ENCODE measurements at regions not wholly inside any gene's neighbourhood (a gene's known extent, or its start where the extent isn't known, plus 50 kb on each side); places are given as distances from the start of the nearest gene placed in this dataset.
"Not testable (repeated sequence)": the region's sequence is repeated elsewhere in the genome, so short reads cannot be mapped to it uniquely, and the experiment has no call there.

DNA sequence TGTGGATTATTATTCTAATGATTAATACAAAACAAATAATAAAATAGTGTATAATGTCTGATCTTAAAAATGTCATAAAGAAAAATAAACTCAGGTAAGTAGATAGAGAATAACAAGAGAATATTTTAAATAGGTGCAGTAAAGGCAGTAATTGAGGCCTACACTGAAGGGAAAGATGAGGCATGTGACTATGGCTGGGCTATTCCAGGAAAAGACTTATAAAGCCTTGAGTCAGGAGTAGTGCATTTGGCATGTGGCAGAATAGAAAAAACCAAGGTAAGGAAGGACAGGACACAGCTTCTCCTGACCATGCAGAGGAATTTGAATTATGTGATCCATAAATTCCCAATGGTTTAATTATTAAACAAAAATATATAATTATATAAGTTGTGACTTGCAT, 215.6 kb upstream of the C1QTNF3 start:
- intact Hi-C loops (cut with DNase I); DNase-seq: not testable (repeated sequence)

DNA sequence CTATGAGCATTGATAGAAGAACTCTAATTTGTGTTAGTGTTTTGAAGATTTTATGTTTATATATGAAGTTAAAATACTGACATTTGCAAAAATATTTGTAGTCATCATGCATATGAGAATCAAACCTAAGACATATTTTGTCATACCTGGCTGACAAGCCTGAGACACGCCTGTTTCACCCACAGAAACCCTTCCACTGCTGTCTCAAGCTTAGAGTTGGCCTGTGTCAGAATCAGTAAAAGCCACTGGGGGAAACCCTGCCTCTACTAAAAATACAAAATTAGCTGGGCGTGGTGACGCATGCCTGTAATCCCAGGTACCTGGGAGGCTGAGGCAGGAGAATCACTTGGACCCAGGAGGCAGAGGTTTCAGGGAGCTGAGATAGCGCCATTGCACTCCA, 218.0 kb upstream of the C1QTNF3 start:
- intact Hi-C loops (cut with DNase I): not testable (repeated sequence)

DNA sequence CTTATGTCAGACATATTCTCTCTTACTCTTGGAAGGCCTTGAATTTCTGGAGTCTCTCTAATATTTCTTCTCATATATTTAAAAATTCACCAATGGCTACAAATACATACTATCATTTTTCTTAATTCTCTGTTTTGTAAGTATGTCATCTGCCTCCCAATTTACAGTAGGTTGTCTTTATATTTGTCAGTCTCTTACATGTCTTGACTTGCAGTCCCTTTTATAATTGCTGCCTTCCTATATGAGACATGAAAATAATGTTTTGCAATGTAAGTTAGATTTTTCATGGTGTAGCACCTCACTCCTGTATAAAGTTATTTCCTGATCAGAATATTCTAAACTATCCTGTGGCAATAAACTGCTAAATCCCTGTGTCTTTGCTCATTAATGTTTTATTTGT, 223.1 kb upstream of the C1QTNF3 start:
- intact Hi-C loops (cut with DNase I); DNase-seq: not testable (repeated sequence)

More for the DNA sequence above, 218.0 kb upstream of the C1QTNF3 start:
- not testable (repeated sequence) for DNase-seq

DNA sequence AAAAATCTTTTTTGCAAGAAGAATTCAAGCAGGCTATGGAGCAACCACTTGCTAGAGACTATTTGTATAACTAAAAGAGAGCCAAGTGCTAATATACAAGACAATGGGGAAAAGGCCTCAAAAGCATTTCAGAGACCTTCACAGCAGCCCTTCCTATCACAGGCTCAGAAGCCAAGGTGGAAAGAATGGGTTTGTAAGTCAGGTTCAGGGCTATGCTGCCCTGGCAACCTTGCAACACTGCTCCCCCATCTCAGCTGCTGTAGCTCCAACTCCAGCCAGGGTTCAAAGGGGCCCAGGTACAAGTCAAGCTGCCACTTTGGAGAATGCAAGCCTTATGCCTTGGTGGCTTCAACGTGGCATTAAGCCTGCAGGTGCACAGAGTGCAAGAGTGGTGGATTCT, 253.7 kb upstream of the C1QTNF3 start:
- intact Hi-C loops (cut with DNase I); DNase-seq: not testable (repeated sequence)

DNA sequence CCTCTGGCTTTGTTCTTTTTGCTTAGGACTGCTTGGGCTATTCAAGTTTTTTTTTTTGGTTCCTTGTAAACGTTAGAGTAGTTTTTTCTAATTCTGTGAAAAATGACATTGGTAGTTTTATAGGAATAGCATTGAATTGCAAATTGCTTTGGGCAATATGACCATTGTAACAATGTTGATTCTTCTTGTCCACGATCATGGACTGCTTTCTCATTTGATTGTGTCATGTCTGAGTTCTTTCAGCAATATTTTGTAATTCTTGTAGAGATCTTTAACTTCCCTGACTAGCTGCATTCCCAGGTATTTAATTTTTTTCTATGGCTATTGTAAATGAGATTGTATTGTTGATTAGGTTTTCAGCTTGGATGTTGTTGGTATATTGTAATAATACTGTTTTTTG, 286.2 kb upstream of the C1QTNF3 start:
- DNase-seq: not testable (repeated sequence)

DNA sequence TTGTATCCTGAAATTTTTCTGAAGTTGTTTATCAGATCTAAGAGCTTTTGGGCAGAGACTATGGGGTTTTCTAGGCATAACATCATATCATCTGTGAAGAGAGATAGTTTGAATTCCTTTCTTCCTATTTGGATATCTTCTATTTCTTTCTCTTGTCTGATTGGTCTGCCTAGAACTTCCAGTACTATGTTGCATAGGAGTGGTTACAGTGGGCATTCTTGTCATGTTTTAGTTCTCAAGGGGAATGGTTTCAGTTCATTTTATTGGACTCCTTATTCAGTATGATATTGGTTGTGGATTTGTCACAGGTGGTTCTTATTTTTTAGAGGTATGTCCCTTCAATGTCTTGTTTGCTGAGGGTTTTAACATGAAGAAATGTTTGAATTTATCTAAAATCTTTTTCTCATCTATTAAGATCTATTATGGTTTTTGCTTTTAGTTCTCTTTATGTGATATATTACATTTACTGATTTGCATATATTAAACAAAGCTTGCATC, 286.6 kb upstream of the C1QTNF3 start:
- DNase-seq; intact Hi-C loops (cut with DNase I): not testable (repeated sequence)

More for the DNA sequence above, 286.2 kb upstream of the C1QTNF3 start:
- intact Hi-C loops (cut with DNase I): not testable (repeated sequence)

DNA sequence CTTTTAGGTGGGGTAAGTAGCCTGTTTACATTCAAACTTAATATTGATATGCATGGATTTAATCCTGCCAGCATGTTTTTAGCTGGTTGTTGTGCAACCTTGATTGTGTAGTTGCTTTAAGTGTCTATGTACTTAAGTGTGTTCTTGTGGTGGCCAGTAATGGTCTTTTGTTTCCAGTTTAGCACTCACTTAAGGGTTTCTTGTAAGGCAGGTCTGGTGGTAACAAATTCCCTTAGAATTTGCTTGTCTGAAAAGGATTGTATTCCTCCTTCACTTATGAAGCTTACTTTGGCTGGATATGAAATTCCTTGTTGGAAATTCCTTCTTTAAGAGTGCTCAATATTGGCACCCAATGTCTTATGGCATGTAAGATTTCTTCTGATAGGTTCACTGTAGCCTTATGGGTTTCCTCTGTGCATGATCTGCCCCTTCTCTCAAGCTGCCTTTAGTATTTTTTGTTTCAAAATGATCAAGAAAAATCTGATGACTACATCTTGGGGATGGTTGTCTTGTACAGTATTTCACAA, 289.0 kb upstream of the C1QTNF3 start:
- DNase-seq; intact Hi-C loops (cut with DNase I): not testable (repeated sequence)

DNA sequence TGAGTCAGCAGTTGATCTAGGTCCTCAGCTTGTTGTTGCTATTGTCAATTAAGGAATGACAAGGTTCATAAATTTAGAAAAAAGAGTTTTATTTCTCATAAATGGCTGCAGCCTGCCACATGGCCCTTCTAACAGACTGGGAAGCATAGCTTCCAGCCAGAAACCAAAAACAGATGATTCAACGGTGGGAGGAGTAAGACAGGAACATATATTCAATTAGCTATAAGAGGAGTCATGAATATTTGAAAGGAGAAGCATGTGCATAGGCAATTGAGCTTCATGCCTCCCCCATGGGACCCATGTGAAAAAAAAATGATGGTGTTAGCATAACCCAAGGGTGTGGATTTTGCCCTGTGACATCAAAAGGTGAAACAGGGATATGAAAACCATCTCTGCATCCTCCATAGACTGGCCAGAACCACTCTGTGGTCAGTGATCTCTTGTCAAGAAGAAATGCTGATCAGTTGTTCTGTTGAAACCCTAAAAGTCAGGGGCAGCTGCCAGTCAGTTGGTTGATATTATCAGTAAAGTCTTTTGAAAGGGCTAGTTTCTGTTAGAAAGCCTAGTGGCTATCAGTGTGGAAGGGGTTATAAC, 296.5 kb upstream of the C1QTNF3 start:
- not testable (repeated sequence) for DNase-seq

DNA sequence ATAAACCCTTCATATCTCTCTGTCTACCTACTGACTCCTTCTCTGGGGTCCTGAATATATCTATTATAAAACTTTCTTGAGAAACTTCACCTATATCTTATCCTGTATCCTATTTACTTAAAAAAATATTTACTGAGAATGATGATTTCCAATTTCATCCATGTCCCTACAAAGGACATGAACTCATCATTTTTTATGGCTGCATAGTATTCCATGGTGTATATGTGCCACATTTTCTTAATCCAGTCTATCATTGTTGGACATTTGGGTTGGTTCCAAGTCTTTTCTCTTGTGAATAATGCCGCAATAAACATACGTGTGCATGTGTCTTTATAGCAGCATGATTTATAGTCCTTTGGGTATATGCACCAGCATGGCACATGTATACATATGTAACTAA, 301.7 kb upstream of the RAI14 start:
- DNase-seq; intact Hi-C loops (cut with DNase I): not testable (repeated sequence)

More for the DNA sequence above, 296.5 kb upstream of the C1QTNF3 start:
- intact Hi-C loops (cut with DNase I): not testable (repeated sequence)

DNA sequence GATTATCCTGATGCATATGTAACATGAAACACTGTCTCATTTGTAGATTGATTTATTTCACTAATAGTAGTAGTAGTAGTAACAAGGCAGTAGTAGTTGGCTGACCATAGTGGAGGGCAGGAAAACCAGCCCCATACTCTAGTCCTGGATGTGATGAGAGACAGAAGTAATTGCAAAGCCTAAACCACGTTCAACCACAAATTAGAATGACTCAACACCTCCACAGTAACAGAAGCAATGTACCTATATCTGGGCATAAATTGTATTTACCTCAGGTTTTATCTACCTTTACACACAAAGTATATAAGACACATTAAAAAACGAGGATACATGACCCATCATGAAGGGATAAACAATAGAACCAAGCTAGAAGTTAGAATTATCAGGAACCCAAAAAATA, 284.7 kb upstream of the RAI14 start:
- intact Hi-C loops (cut with DNase I); DNase-seq: not testable (repeated sequence)

DNA sequence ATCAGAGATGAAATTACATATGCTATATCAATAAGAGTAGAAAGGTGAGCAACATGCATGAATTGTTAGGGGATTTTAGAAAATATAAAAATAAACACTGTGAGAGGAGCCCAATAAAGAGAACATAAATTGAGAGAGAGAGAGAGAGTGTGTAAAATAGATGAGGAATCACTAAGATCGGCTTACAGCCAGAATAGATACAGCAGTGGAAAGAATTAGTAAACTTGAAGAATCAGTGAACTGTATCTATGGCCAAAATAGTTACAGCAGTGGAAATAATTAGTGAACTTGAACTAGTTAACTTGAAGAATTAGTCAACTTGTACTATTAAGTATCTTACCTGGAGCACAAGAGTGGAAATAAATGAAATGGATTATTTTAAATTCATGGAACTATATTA, 284.3 kb upstream of the RAI14 start:
- intact Hi-C loops (cut with DNase I): not testable (repeated sequence)

DNA sequence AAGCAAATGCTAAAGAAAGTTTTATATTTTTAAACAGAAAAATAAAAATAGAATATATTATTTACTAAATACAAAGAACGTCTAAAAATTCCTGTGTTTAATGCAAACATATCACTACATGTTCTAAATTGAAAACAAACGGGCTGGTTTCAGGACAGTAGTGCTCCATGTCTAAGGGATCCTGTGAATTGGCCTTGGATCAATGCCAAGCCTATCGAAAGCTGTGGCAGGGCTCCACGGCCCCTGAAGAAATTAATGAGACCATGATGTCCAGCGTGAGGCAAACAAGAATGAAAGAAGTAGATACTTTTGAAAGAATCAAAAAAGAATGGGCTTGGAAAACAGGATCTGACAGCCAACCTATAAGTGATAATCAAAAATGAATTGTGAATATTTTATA, 283.4 kb upstream of the RAI14 start:
- DNase-seq; intact Hi-C loops (cut with DNase I): not testable (repeated sequence)

More for the DNA sequence above, 284.3 kb upstream of the RAI14 start:
- not testable (repeated sequence) for DNase-seq

DNA sequence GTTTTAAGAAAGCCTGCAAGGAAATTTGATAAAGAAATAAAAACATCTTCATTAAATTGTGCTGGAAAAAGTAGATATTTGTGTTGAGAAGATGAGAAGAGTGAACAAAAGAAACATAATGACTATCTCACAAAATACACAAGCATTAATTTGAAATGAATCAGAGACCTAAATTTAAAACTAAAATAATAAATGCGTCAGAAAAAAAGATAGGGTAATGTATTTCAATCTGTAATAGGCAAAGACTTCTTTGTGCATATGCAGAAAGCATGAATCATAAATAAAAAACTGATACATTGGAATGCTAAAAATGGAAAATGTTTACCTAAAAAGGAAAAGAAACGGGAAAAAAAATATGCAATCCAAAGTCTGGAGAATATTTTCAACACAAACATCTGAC, 278.5 kb upstream of the RAI14 start:
- intact Hi-C loops (cut with DNase I); DNase-seq: not testable (repeated sequence)

DNA sequence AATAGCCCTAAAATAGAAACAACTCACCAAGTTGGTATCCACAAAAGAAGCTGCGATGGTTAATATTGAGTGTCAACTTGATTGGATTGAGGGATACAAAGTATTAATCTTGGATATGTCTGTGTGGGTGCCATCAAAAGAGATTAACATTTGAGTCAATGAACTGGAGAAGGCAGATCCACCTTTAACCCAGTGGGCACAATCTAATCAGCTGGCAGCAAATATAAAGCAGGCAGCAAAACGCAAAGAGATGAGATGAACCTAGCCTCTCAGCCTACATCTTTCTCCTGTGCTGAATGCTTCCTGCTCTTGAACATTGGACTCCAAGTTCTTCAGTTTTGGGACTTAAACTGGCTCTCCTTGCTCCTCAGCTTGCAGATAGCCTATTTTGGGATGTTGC, 277.6 kb upstream of the RAI14 start:
- DNase-seq; intact Hi-C loops (cut with DNase I): not testable (repeated sequence)

DNA sequence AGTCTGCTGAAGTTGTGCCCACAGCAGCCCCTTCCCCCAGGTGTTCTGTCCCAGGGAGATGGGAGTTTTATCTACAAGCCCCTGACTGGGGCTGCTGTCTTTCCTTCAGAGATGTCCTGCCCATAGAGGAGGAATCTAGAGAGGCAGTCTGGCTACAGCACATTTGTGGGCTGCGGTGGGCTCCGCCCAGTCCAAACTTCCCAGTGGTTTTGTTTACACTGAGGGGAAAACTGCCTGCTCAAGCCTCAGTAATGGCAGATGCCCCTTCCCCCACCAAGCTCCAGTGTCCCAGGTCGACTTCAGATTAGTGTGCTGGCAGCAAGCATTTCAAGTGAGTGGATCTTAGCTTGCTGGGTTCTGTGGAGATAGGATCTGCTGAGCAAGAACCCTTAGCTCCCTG, 267.4 kb upstream of the RAI14 start:
- DNase-seq; intact Hi-C loops (cut with DNase I): not testable (repeated sequence)

DNA sequence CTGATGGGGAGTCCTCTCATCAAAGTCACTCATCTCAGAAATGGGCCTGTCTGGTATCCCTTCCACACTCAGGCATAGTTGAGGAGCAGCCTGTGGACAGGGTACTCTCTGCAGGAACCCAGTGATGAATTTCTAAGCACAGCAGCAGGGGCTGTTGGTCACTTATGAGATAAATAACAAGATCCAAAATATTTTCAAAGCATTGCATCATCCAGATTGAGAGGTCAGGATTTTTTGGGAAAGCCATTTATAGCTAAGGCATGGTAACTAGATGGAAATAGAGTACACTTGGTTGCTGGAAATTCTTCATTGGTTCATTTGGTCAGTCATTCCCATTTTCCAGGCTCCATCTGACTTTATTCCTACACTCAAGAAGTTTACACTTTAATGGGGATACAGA, 246.8 kb upstream of the RAI14 start:
- intact Hi-C loops (cut with DNase I): no loop called here
- DNase-seq: no peak

DNA sequence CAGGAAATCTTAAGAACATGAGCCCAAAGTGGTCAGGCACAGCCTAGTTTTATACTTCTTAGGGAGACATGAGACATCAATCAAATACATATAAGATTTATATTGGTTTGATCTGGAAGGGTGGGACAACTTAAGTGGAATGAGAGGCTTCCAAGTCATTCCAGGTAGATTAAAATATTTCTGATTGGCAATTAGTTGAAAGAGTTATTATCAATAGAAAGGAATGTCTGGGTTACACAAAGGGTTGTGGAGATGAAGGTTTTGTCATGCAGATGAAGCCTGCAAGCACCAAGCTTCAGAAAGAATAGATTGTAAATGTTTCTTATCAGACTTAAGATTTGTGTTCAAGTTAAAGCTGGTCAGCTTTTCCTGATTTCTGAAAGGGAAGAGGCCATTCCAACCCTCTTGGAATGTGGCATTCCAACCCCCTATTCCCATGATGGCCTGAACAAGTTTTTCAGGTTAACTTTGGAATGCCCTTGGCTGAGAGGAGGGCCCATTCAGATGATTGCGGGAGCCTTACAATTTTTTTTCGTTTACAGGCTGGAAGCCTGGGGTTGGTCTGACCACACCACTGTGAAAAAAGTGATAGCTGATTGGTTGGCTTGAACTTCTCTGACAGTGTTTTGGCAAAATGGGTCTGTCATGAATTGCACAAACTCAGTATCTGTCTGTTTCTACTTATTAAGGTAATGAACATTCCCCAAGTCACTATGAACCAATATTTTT, 245.6 kb upstream of the RAI14 start:
- DNase-seq: no peak
- intact Hi-C loops (cut with DNase I): no loop called here

DNA sequence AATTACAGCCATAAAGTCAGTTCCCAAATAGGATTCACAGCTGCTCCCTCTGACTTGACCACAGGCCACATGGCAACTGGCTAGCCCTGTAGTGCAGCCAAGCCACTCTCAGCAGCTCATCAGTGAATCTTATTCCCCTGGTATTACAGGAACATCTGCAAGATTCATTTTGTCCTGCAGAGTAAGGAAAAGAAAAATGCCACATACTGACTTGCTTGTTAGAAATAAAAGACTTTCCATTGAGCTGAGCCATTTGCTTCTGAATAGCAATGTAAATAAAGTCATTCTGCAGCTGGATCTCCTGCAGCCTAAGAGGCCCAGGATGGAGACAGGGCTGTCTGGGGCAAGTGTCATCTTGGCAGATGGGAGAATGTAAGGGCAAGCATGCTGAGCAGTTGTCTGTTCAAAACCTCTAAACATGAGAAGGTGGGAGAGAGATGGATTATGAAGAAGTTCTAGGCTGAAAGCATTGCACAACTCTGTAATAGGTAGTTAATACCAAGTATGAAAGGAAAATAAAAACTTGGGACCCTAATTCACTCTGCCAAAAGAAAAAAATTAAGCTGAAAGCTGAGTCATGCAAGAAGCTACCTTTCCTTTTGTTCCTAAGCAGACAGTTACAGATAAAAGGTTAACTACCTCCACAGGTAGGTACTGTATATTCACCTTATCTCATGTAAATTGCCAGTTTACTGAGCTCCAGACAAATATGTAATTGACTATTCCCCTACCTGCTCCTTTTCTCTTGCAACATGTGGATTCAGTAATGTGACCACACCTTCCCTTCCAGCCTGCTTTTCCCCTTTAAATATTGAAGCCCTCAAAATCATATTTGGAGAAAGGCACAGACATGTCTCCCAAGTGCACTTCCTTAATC, 244.4 kb upstream of the RAI14 start:
- DNase-seq: no peak

DNA sequence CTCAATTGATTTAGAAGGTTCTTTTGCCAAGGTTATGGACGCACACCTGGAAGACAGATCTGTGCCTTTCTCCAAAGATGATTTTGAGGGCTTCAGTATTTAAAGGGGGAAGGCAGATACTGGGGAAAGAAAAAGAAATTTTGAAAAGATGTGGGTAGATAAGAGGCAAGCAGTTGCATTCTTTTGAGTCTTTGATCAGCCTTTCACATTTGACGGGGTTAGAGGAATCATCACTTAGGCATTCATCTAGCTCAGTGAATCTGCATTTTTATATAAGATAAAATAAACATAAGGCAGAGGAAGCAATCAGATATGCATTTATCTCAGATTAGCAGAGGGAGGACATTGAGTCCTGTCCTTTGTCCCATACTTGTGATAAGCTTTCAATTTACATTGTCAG, 243.4 kb upstream of the RAI14 start:
- intact Hi-C loops (cut with DNase I): no loop called here
- DNase-seq: no peak

More for the DNA sequence above, 244.4 kb upstream of the RAI14 start:
- intact Hi-C loops (cut with DNase I): no loop called here

DNA sequence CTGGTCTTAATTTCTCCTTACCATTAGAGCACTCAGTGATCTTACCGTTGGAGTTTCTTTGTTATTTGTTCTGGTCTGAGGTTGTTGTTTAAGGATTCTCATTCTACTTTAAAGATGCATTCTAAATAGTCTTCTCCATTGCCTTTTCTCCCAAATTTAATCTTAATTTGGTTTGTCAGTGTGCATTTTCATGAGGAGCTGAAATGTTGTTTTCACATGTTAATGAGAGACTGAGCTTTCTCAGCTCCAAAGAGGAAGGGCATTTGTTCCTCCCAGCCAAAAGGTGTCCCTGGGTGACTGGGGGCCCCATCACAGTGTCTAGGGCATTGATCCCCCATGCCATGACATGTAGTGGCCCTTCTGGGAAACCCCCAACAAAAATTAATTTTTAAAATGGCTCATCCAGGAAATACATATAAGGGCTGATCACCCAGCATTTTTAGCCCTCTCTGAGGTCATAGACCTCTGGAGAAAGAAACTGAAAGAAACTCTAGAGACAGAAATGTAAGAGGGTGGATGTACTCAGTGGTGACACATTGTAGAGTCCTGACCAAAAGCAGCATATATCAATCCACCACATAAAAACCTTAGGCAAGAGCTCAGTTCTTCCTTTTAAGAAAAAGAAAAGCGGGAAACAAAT, 240.4 kb upstream of the RAI14 start:
- intact Hi-C loops (cut with DNase I): no loop called here
- no peak for DNase-seq

Data from posterior cingulate gyrus (tissue), 11 donors.